Smooth muscle cell (in vitro differentiated cells): ENCODE measurements at regions not wholly inside any gene's neighbourhood (a gene's known extent, or its start where the extent isn't known, plus 50 kb on each side); places are given as distances from the start of the nearest gene placed in this dataset.

ENCODE experiments used
- DNase-seq: peaks from one replicate; lab custom pipeline; 2025; ENCODE audit not compliant: unreplicated experiment; lab: John Stamatoyannopoulos, UW
- H2AFZ ChIP-seq: fragments of 200-600 bp; sonication (generic); 2 replicates; pipeline ENCODE4 v1.6.0; 2016; ENCODE audit warnings: antibody characterized with exemption, low read depth, mild to moderate bottlenecking
- H3F3A ChIP-seq: fragments of 200-600 bp; sonication (generic); 2 replicates; pipeline ENCODE4 v1.6.0; 2017; ENCODE audit warnings: antibody characterized with exemption, low read depth
- H3K27ac ChIP-seq: fragments of 200-600 bp; sonication (generic); 2 replicates; pipeline ENCODE4 v1.5.1; 2016; ENCODE audit warnings: low read depth, mild to moderate bottlenecking
- H3K27me3 ChIP-seq: fragments of 200-600 bp; sonication (generic); 2 replicates; pipeline ENCODE4 v1.6.1; 2016; ENCODE audit warnings: low read depth, mild to moderate bottlenecking
- H3K36me3 ChIP-seq: fragments of 200-600 bp; sonication (generic); 2 replicates; pipeline ENCODE4 v1.5.1; 2016; ENCODE audit warnings: low read depth
- H3K4me1 ChIP-seq: fragments of 200-600 bp; sonication (generic); 2 replicates; pipeline ENCODE4 v1.5.1; 2016; ENCODE audit warnings: low read depth
- H3K4me2 ChIP-seq: fragments of 200-600 bp; sonication (generic); 2 replicates; pipeline ENCODE4 v1.6.0; 2016; ENCODE audit warnings: mild to moderate bottlenecking
- H3K4me3 ChIP-seq: fragments of 200-600 bp; sonication (generic); 2 replicates; pipeline ENCODE4 v1.5.1; 2016; ENCODE audit warnings: mild to moderate bottlenecking
- H3K79me2 ChIP-seq: fragments of 200-600 bp; sonication (generic); 2 replicates; pipeline ENCODE4 v1.6.0; 2016; ENCODE audit warnings: low read depth, mild to moderate bottlenecking
- H3K9ac ChIP-seq: fragments of 200-600 bp; sonication (generic); 2 replicates; pipeline ENCODE4 v1.6.0; 2016; ENCODE audit warnings: low read depth
- H3K9me3 ChIP-seq: fragments of 200-600 bp; sonication (generic); replicated peaks from 2 replicates; pipeline ENCODE4 v1.5.1; 2016; ENCODE audit warnings: low read depth
- H4K20me1 ChIP-seq: fragments of 200-600 bp; sonication (generic); 2 replicates; pipeline ENCODE4 v1.6.0; 2016; ENCODE audit warnings: low read depth
- WGBS: methylation state at CpG from one replicate; pipeline ENCODE4 v1.1.7; 2016; ENCODE audit warnings: low lambda C conversion rate; 5-methylcytosine and 5-hydroxymethylcytosine counted together
- TF ChIP-seq, protein P1 (sequence below): fragments of 200-600 bp; sonication (generic); IDR thresholded peaks from 2 replicates; pipeline ENCODE4 v1.5.1; 2017; ENCODE audit warnings: borderline replicate concordance, mild to moderate bottlenecking, antibody characterized with exemption; ENCODE audit not compliant: insufficient read depth, poor library complexity, severe bottlenecking

DNA sequence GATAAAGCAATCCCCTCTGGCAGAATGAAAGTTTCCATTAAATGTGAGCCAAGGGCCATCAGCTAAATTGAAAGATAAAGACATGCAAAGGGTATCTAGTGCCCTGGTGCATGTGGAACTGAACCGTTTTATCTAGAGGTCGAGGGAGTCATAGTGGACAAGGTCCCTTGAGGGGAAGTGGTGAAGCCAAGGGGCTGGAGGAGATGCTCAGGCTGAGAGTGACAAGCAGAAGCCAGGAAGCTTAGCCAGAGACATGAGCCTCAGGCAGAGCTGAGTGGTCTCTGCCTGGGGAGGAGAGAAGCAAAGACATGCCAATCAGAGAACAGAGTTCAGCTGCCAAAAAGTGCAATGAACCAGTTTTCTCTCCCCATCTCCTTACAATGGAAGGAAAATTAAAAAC, 68.1 kb upstream of the SLC10A2 start:
- H4K20me1 ChIP-seq, result no peaks in the 10 kb centered on the region
- no peaks in the 10 kb centered on the region for H3K9me3 ChIP-seq
- peaks cover 12% of the 10 kb centered on the region for H3K27me3 ChIP-seq
- no peaks in the 10 kb centered on the region for H3K79me2 ChIP-seq
- H2AFZ ChIP-seq, result no peak overlapping the region
- TF ChIP-seq, protein P1, sequence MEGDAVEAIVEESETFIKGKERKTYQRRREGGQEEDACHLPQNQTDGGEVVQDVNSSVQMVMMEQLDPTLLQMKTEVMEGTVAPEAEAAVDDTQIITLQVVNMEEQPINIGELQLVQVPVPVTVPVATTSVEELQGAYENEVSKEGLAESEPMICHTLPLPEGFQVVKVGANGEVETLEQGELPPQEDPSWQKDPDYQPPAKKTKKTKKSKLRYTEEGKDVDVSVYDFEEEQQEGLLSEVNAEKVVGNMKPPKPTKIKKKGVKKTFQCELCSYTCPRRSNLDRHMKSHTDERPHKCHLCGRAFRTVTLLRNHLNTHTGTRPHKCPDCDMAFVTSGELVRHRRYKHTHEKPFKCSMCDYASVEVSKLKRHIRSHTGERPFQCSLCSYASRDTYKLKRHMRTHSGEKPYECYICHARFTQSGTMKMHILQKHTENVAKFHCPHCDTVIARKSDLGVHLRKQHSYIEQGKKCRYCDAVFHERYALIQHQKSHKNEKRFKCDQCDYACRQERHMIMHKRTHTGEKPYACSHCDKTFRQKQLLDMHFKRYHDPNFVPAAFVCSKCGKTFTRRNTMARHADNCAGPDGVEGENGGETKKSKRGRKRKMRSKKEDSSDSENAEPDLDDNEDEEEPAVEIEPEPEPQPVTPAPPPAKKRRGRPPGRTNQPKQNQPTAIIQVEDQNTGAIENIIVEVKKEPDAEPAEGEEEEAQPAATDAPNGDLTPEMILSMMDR, result no peak
- no peaks in the 10 kb centered on the region for H3K36me3 ChIP-seq
- DNase-seq, result no peak
- no peak overlapping the region for H3K27ac ChIP-seq
- WGBS, result 86% methylated on average over 2 of the region's 2 CpGs
- H3K4me1 ChIP-seq, result no peaks in the 10 kb centered on the region
- no peaks in the 10 kb centered on the region for H3F3A ChIP-seq
- no peak overlapping the region for H3K4me2 ChIP-seq
- no peak overlapping the region for H3K4me3 ChIP-seq
- no peak overlapping the region for H3K9ac ChIP-seq

DNA sequence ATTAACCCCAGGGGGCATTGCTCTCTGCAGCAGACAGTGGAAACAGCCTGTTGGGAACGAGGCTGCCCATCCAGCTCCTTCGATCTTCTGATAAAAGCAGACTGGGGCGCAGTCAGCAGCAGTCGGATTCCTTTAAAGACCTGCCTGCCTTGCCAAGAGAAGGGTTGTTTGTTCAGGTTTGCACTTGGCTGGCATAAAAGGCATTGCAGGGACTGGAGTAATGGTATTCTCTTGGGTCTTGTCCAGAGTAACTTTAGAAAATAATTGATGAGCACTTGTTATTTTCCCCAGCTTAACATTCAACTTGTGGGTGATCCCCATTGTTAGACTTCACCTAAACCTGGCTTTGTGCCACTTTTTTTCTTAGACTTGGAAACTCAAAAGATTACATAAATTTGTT, 67.3 kb upstream of the SLC10A2 start:
- Histone ChIP-seq H3K27me3 (peaks cover 9% of the 10 kb centered on the region), H3K4me2 (no peak overlapping the region)

DNA sequence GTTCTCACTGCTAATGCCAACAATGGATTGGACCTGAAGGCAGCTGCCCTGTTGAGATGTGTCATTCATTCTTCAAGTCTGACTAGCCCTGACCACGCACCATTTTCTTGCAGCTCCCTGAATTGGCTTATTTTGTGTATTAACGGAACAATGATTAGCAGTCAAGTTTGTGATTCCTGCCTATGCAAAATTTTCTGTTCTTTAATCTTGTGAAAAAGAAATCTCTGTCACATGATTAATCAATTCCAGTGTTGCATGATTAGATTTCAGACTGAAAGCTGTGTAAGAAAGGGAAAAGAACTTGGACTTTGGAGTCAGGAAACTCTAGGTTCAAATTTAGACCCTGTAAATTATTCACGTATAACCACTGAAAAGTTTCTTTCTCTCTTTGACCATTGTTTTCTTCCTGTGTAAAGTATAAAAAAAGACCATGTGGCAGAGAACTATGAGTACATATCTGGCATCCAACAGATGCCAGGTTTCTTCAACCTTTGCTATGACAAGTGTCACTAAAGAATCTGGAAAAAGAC, 64.5 kb upstream of the SLC10A2 start:
- 85% methylated on average over 3 of the region's 3 CpGs for WGBS
- no peak overlapping the region for H2AFZ ChIP-seq
- no peak overlapping the region for H3K4me3 ChIP-seq
- H4K20me1 ChIP-seq, result no peaks in the 10 kb centered on the region
- DNase-seq, result no peak
- H3K27me3 ChIP-seq, result peaks cover 14% of the 10 kb centered on the region
- H3K4me2 ChIP-seq, result no peak overlapping the region
- no peak overlapping the region for H3K27ac ChIP-seq
- H3F3A ChIP-seq, result no peaks in the 10 kb centered on the region
- no peak overlapping the region for H3K9ac ChIP-seq
- no peaks in the 10 kb centered on the region for H3K4me1 ChIP-seq
- no peaks in the 10 kb centered on the region for H3K79me2 ChIP-seq
- no peaks in the 10 kb centered on the region for H3K36me3 ChIP-seq
- H3K9me3 ChIP-seq, result no peaks in the 10 kb centered on the region
- TF ChIP-seq, protein P1, result no peak

More for the DNA sequence above, 67.3 kb upstream of the SLC10A2 start:
- H3K36me3 ChIP-seq, result no peaks in the 10 kb centered on the region
- H3K4me1 ChIP-seq, result no peaks in the 10 kb centered on the region
- TF ChIP-seq, protein P1, result no peak
- H3K4me3 ChIP-seq, result no peak overlapping the region
- no peak overlapping the region for H3K27ac ChIP-seq
- 87% methylated on average over 4 of the region's 4 CpGs for WGBS
- no peaks in the 10 kb centered on the region for H3K79me2 ChIP-seq
- no peaks in the 10 kb centered on the region for H3F3A ChIP-seq
- H3K9me3 ChIP-seq, result no peaks in the 10 kb centered on the region
- H3K9ac ChIP-seq, result no peak overlapping the region
- H2AFZ ChIP-seq, result no peak overlapping the region
- no peaks in the 10 kb centered on the region for H4K20me1 ChIP-seq
- no peak for DNase-seq

DNA sequence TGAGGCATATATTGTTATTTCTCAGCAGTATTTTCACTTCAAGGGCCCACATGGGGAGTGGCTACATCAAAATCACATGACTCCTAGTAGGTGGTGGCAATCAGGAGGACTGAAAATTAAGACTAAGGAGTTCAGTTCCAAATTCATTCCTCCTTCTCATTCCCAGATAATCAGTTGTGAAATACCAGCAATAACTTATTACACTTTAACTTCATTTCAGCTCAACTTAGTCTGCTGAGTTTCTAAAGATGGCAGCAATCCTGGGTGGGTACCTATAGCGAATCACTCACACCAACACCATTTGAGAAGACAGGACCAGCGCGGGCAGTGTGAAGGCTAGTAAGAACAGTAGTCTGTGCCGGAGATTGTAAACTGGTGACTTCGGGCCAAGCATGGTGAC, 63.9 kb upstream of the SLC10A2 start:
- no peak for DNase-seq
- Histone ChIP-seq H4K20me1 (no peaks in the 10 kb centered on the region), H3K27ac (no peak overlapping the region), H3K4me1 (no peaks in the 10 kb centered on the region), H3K4me2 (no peak overlapping the region), H3F3A (no peaks in the 10 kb centered on the region), H3K9me3 (no peaks in the 10 kb centered on the region), H3K79me2 (no peaks in the 10 kb centered on the region), H3K4me3 (no peak overlapping the region), H3K27me3 (peaks cover 12% of the 10 kb centered on the region), H3K36me3 (no peaks in the 10 kb centered on the region), H3K9ac (no peak overlapping the region), H2AFZ (no peak overlapping the region)
- TF ChIP-seq, protein P1, result no peak
- 95% methylated on average over 5 of the region's 5 CpGs for WGBS
